Keratinocyte (primary cell): ENCODE measurements at regions not wholly inside any gene's neighbourhood (a gene's known extent, or its start where the extent isn't known, plus 50 kb on each side); places are given as distances from the start of the nearest gene placed in this dataset.

ENCODE experiments used
- EZH2 ChIP-seq: IDR thresholded peaks from one replicate; pipeline ENCODE4 v1.6.1; 2012; ENCODE audit warnings: inconsistent platforms, mild to moderate bottlenecking, low read length, moderate library complexity
- TF ChIP-seq, protein P1 (sequence below), 3 experiments: IDR thresholded peaks in 1 of 3; conservative IDR thresholded peaks in 1 of 3; optimal IDR thresholded peaks in 1 of 3; 2 replicates in 2 of 3; 3 replicates in 1 of 3; pipeline versions ENCODE3 to v1.5.1; 2011; ENCODE audit warnings: low read length in 3 of 3, mild to moderate bottlenecking in 3 of 3, moderate library complexity in 2 of 3, control low read depth in 1 of 3, inconsistent platforms in 1 of 3; ENCODE audit not compliant: insufficient read depth in 2 of 3; ENCODE audit errors: extremely low read depth in 1 of 3

DNA sequence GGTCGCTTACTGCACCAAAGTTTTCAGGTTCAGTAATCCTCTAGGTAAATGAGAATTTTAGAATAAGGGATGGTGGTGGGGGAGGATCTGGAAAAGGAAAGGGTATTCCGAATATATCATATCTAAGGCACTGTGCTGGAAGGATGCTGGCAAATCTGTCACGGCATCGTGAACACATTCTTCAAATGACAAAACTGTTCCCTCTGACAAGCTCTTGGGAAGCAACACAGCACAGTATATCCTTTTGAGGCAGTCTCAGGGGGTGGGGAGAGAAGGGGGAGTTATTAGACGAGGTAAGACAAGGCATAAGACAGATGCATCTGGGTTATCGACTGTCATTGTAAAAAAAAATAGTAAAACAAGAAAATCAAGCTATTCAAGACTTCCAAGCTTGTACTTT lies 289.6 kb upstream of the LRRN1 start:
- TF ChIP-seq, protein P1, sequence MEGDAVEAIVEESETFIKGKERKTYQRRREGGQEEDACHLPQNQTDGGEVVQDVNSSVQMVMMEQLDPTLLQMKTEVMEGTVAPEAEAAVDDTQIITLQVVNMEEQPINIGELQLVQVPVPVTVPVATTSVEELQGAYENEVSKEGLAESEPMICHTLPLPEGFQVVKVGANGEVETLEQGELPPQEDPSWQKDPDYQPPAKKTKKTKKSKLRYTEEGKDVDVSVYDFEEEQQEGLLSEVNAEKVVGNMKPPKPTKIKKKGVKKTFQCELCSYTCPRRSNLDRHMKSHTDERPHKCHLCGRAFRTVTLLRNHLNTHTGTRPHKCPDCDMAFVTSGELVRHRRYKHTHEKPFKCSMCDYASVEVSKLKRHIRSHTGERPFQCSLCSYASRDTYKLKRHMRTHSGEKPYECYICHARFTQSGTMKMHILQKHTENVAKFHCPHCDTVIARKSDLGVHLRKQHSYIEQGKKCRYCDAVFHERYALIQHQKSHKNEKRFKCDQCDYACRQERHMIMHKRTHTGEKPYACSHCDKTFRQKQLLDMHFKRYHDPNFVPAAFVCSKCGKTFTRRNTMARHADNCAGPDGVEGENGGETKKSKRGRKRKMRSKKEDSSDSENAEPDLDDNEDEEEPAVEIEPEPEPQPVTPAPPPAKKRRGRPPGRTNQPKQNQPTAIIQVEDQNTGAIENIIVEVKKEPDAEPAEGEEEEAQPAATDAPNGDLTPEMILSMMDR (optimal IDR thresholded peaks at IDR 0.05 in 1 of 3, IDR thresholded peaks at IDR 0.05 in 1 of 3, conservative IDR thresholded peaks at IDR 0.05 in 1 of 3; ENCODE audit: extremely low read depth in 1 of 3, insufficient read depth in 2 of 3, low read length in 3 of 3) = no peak
- no peak for TF ChIP-seq EZH2
